SJSA1 (cell line): ENCODE measurements at regions not wholly inside any gene's neighbourhood (a gene's known extent, or its start where the extent isn't known, plus 50 kb on each side); places are given as distances from the start of the nearest gene placed in this dataset.
"Not testable (repeated sequence)": the region's sequence is repeated elsewhere in the genome, so short reads cannot be mapped to it uniquely, and the experiment has no call there.

Experiments
- DNase-seq, 2 experiments: peaks; one replicate each; pipeline ENCODE4 v3.0.0-alpha.2; 2015 to 2020; ENCODE audit warnings: low spot score in 2 of 2, low read depth in 1 of 2
- H3K27ac ChIP-seq: fragments of 250-450 bp; sonication (Bioruptor Pico); 2 replicates; pipeline ENCODE4 v1.5.1; 2020; ENCODE audit warnings: mild to moderate bottlenecking, moderate library complexity
- H3K27me3 ChIP-seq: fragments of 250-450 bp; sonication (Bioruptor Pico); replicated peaks from 2 replicates; pipeline ENCODE4 v1.5.1; 2020; ENCODE audit warnings: mild to moderate bottlenecking, moderate library complexity
- H3K36me3 ChIP-seq: fragments of 250-450 bp; sonication (Bioruptor Pico); 2 replicates; pipeline ENCODE4 v1.5.1; 2020; ENCODE audit warnings: mild to moderate bottlenecking
- H3K4me1 ChIP-seq: fragments of 250-450 bp; sonication (Bioruptor Pico); replicated peaks from 2 replicates; pipeline ENCODE4 v1.6.1; 2021; ENCODE audit warnings: mild to moderate bottlenecking
- H3K4me3 ChIP-seq: fragments of 250-450 bp; sonication (Bioruptor Pico); 2 replicates; pipeline ENCODE4 v1.5.1; 2020; ENCODE audit warnings: mild to moderate bottlenecking
- H3K9me3 ChIP-seq: fragments of 250-450 bp; sonication (Bioruptor Pico); replicated peaks from 2 replicates; pipeline ENCODE4 v1.5.1; 2020; ENCODE audit warnings: mild to moderate bottlenecking

- H3K27ac ChIP-seq: no peak overlapping the region
- no peak for DNase-seq
- H3K9me3 ChIP-seq: no peaks in the 10 kb centered on the region
- no peaks in the 10 kb centered on the region for H3K4me1 ChIP-seq
- no peak overlapping the region for H3K4me3 ChIP-seq
- no peaks in the 10 kb centered on the region for H3K36me3 ChIP-seq
- no peaks in the 10 kb centered on the region for H3K27me3 ChIP-seq
Measured at GRCh38 chr2:201568217-201568820, 75.0 kb downstream of the TMEM237 start.

- no peaks in the 10 kb centered on the region; the same call in 1 of the 2 replicates for H3K27me3 ChIP-seq
Measured at GRCh38 chr2:201559067-201559710, 84.1 kb downstream of the TMEM237 start.

GRCh38 chr2:201558665-201559064 is 84.6 kb downstream of the TMEM237 start:
- Histone ChIP-seq H3K27me3 (no peaks in the 10 kb centered on the region; the same call in 1 of the 2 replicates), H3K27ac (no peak overlapping the region), H3K4me1 (no peaks in the 10 kb centered on the region), H3K36me3 (no peaks in the 10 kb centered on the region), H3K4me3 (no peak overlapping the region), H3K9me3 (no peaks in the 10 kb centered on the region)
- DNase-seq: no peak

More at GRCh38 chr2:201559067-201559710, 84.1 kb downstream of the TMEM237 start:
- no peaks in the 10 kb centered on the region for H3K4me1 ChIP-seq
- no peak overlapping the region for H3K27ac ChIP-seq
- no peak overlapping the region for H3K4me3 ChIP-seq
- no peaks in the 10 kb centered on the region for H3K9me3 ChIP-seq
- no peaks in the 10 kb centered on the region for H3K36me3 ChIP-seq
- DNase-seq: no peak

- Histone ChIP-seq H3K27ac (no peak overlapping the region), H3K27me3 (no peaks in the 10 kb centered on the region; the same call in 1 of the 2 replicates), H3K9me3 (no peaks in the 10 kb centered on the region), H3K4me3 (no peak overlapping the region), H3K4me1 (no peaks in the 10 kb centered on the region), H3K36me3 (no peaks in the 10 kb centered on the region)
- DNase-seq: no peak
Measured at GRCh38 chr2:201558232-201558631, 85.1 kb downstream of the TMEM237 start.

- H3K9me3 ChIP-seq: no peaks in the 10 kb centered on the region
- no peaks in the 10 kb centered on the region for H3K27me3 ChIP-seq
- no peak for DNase-seq
- no peak overlapping the region for H3K27ac ChIP-seq
- H3K36me3 ChIP-seq: no peaks in the 10 kb centered on the region
- peaks cover 2% of the 10 kb centered on the region; the same call in 1 of the 2 replicates for H3K4me1 ChIP-seq
- H3K4me3 ChIP-seq: no peak overlapping the region
Measured at GRCh38 chr2:201551901-201552300, 91.4 kb downstream of the TMEM237 start.

- Histone ChIP-seq H3K4me1 (peaks cover 8% of the 10 kb centered on the region; the same call in 1 of the 2 replicates), H3K36me3 (no peaks in the 10 kb centered on the region), H3K27me3 (no peaks in the 10 kb centered on the region), H3K4me3 (no peak overlapping the region), H3K27ac (peak overlapping the region; percentile 27; the same call in 1 of the 2 replicates), H3K9me3 (no peaks in the 10 kb centered on the region)
- peak in 1 of 2 experiments; percentile 52 for DNase-seq
Measured at GRCh38 chr2:201546576-201546975, 95.0 kb downstream of the STRADB start.

- no peaks in the 10 kb centered on the region for H3K9me3 ChIP-seq
- DNase-seq: no peak
- H3K4me1 ChIP-seq: peaks cover 8% of the 10 kb centered on the region; the same call in 1 of the 2 replicates
- no peaks in the 10 kb centered on the region for H3K27me3 ChIP-seq
- H3K4me3 ChIP-seq: no peak overlapping the region
- no peaks in the 10 kb centered on the region for H3K36me3 ChIP-seq
- H3K27ac ChIP-seq: no peak overlapping the region
Measured at GRCh38 chr2:201542291-201542690, 90.8 kb downstream of the STRADB start.

- not testable (repeated sequence) for H3K36me3 ChIP-seq, H3K4me3 ChIP-seq, H3K9me3 ChIP-seq, H3K4me1 ChIP-seq, DNase-seq, H3K27ac ChIP-seq, H3K27me3 ChIP-seq
Measured at GRCh38 chr2:201539271-201539670, 87.7 kb downstream of the STRADB start.

GRCh38 chr2:201538025-201538424 is 86.5 kb downstream of the STRADB start:
- Histone ChIP-seq H3K36me3 (no peaks in the 10 kb centered on the region), H3K27me3 (no peaks in the 10 kb centered on the region), H3K27ac (no peak overlapping the region), H3K4me3 (no peak overlapping the region), H3K9me3 (peaks cover 7% of the 10 kb centered on the region), H3K4me1 (peaks cover 2% of the 10 kb centered on the region; the same call in 1 of the 2 replicates)
- DNase-seq: no peak

GRCh38 chr2:201536754-201537153 is 85.2 kb downstream of the STRADB start:
- Histone ChIP-seq H3K9me3 (peaks cover 11% of the 10 kb centered on the region), H3K27me3 (no peaks in the 10 kb centered on the region), H3K36me3 (no peaks in the 10 kb centered on the region), H3K4me3 (no peak overlapping the region), H3K27ac (no peak overlapping the region), H3K4me1 (peaks cover 9% of the 10 kb centered on the region; the same call in 1 of the 2 replicates)
- no peak for DNase-seq

GRCh38 chr2:201536046-201536445 is 84.5 kb downstream of the STRADB start:
- DNase-seq: no peak
- no peaks in the 10 kb centered on the region for H3K36me3 ChIP-seq
- H3K27ac ChIP-seq: no peak overlapping the region
- peaks cover 11% of the 10 kb centered on the region for H3K9me3 ChIP-seq
- H3K4me3 ChIP-seq: no peak overlapping the region
- H3K4me1 ChIP-seq: peaks cover 9% of the 10 kb centered on the region; the same call in 1 of the 2 replicates
- no peaks in the 10 kb centered on the region for H3K27me3 ChIP-seq

GRCh38 chr2:201532686-201533304 is 81.3 kb downstream of the STRADB start:
- Histone ChIP-seq H3K27ac (peak overlapping the region; percentile 23; the same call in 1 of the 2 replicates), H3K27me3 (no peaks in the 10 kb centered on the region), H3K9me3 (peaks cover 11% of the 10 kb centered on the region), H3K4me3 (no peak overlapping the region), H3K36me3 (no peaks in the 10 kb centered on the region), H3K4me1 (peaks cover 9% of the 10 kb centered on the region; the same call in 1 of the 2 replicates)
- DNase-seq: peak; percentile 53 to 55
